Keratinocyte (primary cell): ENCODE measurements at regions not wholly inside any gene's neighbourhood (a gene's known extent, or its start where the extent isn't known, plus 50 kb on each side); places are given as distances from the start of the nearest gene placed in this dataset.

ENCODE experiments used
- DNase-seq: peaks from one replicate; pipeline ENCODE4 v3.0.0-alpha.2; 2011; ENCODE audit warnings: low read depth, missing footprints, low spot score
- FAIRE-seq: peaks from 2 replicates; lab custom pipeline; 2011; peaks lifted over from hg19 to GRCh38; lab: Jason Lieb, UNC
- H2AFZ ChIP-seq: 2 replicates; pipeline ENCODE4 v1.6.0; 2012; ENCODE audit warnings: low read length, control low read depth, inconsistent platforms; ENCODE audit not compliant: control insufficient read depth
- H3K27ac ChIP-seq: 2 replicates; pipeline ENCODE4 v1.5.1; 2011; ENCODE audit warnings: low read length; ENCODE audit not compliant: control insufficient read depth, insufficient read depth
- H3K27me3 ChIP-seq: 3 replicates; pipeline ENCODE4 v1.6.0; 2011; ENCODE audit warnings: low read length; ENCODE audit not compliant: control insufficient read depth, insufficient read depth; ENCODE audit errors: extremely low read depth
- H3K36me3 ChIP-seq, 2 experiments: 2 replicates in 1 of 2; 3 replicates in 1 of 2; pipeline ENCODE4 v1.5.1; 2011; ENCODE audit warnings: low read length in 2 of 2, mild to moderate bottlenecking in 1 of 2; ENCODE audit not compliant: control insufficient read depth in 2 of 2, insufficient read depth in 2 of 2; ENCODE audit errors: extremely low read depth in 1 of 2
- H3K4me1 ChIP-seq: 3 replicates; pipeline ENCODE4 v1.5.1; 2011; ENCODE audit warnings: low read length; ENCODE audit not compliant: control insufficient read depth, insufficient read depth; ENCODE audit errors: extremely low read depth
- H3K4me2 ChIP-seq: 3 replicates; pipeline ENCODE4 v1.6.0; 2011; ENCODE audit warnings: low read depth, low read length; ENCODE audit not compliant: control insufficient read depth, insufficient read depth; ENCODE audit errors: extremely low read depth
- H3K4me3 ChIP-seq, 3 experiments: fragments of 200-600 bp in 1 of 3; sonication (generic) in 1 of 3; 2 replicates in 2 of 3; 3 replicates in 1 of 3; pipeline ENCODE4 v1.5.1; 2011 to 2016; ENCODE audit warnings: low read length in 3 of 3, mild to moderate bottlenecking in 3 of 3, control low read depth in 2 of 3, inconsistent platforms in 1 of 3, low read depth in 1 of 3, mixed read lengths in 1 of 3, mixed run types in 1 of 3, moderate library complexity in 1 of 3; ENCODE audit not compliant: control insufficient read depth in 2 of 3, insufficient read depth in 2 of 3; ENCODE audit errors: extremely low read depth in 1 of 3
- H3K79me2 ChIP-seq: 2 replicates; pipeline ENCODE4 v1.6.0; 2012; ENCODE audit warnings: low read length; ENCODE audit not compliant: control insufficient read depth, insufficient read depth
- H3K9ac ChIP-seq: 3 replicates; pipeline ENCODE4 v1.6.0; 2011; ENCODE audit warnings: low read length; ENCODE audit not compliant: control insufficient read depth, insufficient read depth; ENCODE audit errors: extremely low read depth
- H3K9me1 ChIP-seq: 3 replicates; pipeline ENCODE4 v1.6.0; 2011; ENCODE audit warnings: low read length; ENCODE audit not compliant: control insufficient read depth, insufficient read depth; ENCODE audit errors: extremely low read depth
- H3K9me3 ChIP-seq: 2 replicates; pipeline ENCODE4 v1.5.1; 2012; ENCODE audit warnings: low read depth, low read length; ENCODE audit not compliant: control insufficient read depth
- H4K20me1 ChIP-seq: 3 replicates; pipeline ENCODE4 v1.6.0; 2011; ENCODE audit warnings: low read length; ENCODE audit not compliant: control insufficient read depth, insufficient read depth; ENCODE audit errors: extremely low read depth
- EZH2 ChIP-seq: IDR thresholded peaks from one replicate; pipeline ENCODE4 v1.6.1; 2012; ENCODE audit warnings: inconsistent platforms, mild to moderate bottlenecking, low read length, moderate library complexity
- dilution Hi-C: fragments of 300-500 bp; cut with MboI; formaldehyde crosslinking; loops from one replicate; pipeline ENCODE4 v1.7.0; 2020; ENCODE audit warnings: low sequenced_read_pairs; ENCODE audit not compliant: extremely low pct_ligation_motif_present
- TF ChIP-seq, protein P1 (sequence below), 3 experiments: IDR thresholded peaks in 1 of 3; conservative IDR thresholded peaks in 1 of 3; optimal IDR thresholded peaks in 1 of 3; 2 replicates in 2 of 3; 3 replicates in 1 of 3; pipeline versions ENCODE3 to v1.5.1; 2011; ENCODE audit warnings: low read length in 3 of 3, mild to moderate bottlenecking in 3 of 3, moderate library complexity in 2 of 3, control low read depth in 1 of 3, inconsistent platforms in 1 of 3; ENCODE audit not compliant: insufficient read depth in 2 of 3; ENCODE audit errors: extremely low read depth in 1 of 3

DNA sequence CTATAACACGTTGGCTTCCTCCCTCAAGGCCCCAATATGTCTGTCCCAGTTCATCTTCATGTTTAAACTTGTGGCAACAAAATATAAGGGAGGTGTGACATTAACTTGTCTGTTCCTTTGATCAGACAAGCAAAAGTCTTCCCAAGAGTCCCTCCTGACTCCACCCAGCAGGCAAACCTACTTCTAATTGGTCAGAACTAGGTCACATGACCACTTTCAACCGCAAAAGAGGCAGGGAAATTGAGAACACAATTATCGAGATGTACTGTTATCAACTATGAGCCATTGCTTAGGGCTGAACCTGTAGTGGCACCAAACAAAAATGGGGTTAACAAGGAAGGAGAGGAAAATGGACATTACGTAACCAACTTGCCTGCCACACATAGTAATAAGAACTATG lies 246.8 kb upstream of the TET2 start:
- Histone ChIP-seq H3K9ac (no peak overlapping the region), H3K4me3 (no peak overlapping the region), H3K36me3 (no peaks in the 10 kb centered on the region), H3K9me1 (no peaks in the 10 kb centered on the region), H2AFZ (no peak overlapping the region), H3K4me2 (no peak overlapping the region), H3K9me3 (no peaks in the 10 kb centered on the region), H3K4me1 (no peaks in the 10 kb centered on the region), H3K79me2 (no peaks in the 10 kb centered on the region), H3K27me3 (no peaks in the 10 kb centered on the region), H4K20me1 (no peaks in the 10 kb centered on the region), H3K27ac (no peak overlapping the region)
- DNase-seq, result no peak
- dilution Hi-C loops, result no loop called here
- peak; percentile 23 for FAIRE-seq
- no peak for TF ChIP-seq EZH2
- TF ChIP-seq, protein P1, sequence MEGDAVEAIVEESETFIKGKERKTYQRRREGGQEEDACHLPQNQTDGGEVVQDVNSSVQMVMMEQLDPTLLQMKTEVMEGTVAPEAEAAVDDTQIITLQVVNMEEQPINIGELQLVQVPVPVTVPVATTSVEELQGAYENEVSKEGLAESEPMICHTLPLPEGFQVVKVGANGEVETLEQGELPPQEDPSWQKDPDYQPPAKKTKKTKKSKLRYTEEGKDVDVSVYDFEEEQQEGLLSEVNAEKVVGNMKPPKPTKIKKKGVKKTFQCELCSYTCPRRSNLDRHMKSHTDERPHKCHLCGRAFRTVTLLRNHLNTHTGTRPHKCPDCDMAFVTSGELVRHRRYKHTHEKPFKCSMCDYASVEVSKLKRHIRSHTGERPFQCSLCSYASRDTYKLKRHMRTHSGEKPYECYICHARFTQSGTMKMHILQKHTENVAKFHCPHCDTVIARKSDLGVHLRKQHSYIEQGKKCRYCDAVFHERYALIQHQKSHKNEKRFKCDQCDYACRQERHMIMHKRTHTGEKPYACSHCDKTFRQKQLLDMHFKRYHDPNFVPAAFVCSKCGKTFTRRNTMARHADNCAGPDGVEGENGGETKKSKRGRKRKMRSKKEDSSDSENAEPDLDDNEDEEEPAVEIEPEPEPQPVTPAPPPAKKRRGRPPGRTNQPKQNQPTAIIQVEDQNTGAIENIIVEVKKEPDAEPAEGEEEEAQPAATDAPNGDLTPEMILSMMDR (optimal IDR thresholded peaks at IDR 0.05 in 1 of 3, IDR thresholded peaks at IDR 0.05 in 1 of 3, conservative IDR thresholded peaks at IDR 0.05 in 1 of 3; ENCODE audit: extremely low read depth in 1 of 3, insufficient read depth in 2 of 3, low read length in 3 of 3), result no peak

DNA sequence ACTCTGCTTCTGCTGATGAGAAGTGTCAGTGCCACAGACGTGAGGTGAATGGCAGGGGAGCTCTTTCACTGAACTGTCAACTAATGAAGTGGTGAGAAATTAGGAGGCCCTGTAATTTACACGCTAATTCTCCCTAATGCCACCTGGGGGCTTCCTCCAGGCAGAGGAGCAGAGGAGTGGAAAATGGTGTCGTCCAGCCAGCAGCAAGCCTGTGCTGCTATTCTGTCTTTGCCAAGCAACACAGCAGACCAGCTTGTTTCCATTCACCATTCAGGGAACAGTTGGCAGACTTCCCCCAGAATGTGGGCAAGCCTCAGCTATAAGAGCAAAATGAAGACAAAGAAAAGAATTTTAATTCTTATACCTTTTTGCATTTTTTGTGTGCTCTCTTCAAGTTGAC lies 245.2 kb upstream of the TET2 start:
- Histone ChIP-seq H3K36me3 (no peaks in the 10 kb centered on the region), H3K4me1 (no peaks in the 10 kb centered on the region), H3K27me3 (no peaks in the 10 kb centered on the region), H3K9me1 (no peaks in the 10 kb centered on the region), H3K79me2 (no peaks in the 10 kb centered on the region), H2AFZ (peak overlapping the region; percentile 31), H3K9me3 (no peaks in the 10 kb centered on the region), H3K4me2 (no peak overlapping the region), H3K27ac (no peak overlapping the region), H3K9ac (no peak overlapping the region), H3K4me3 (no peak overlapping the region), H4K20me1 (no peaks in the 10 kb centered on the region)
- DNase-seq (no peak), FAIRE-seq (peak; percentile 17)
- TF ChIP-seq, protein P1 (optimal IDR thresholded peaks at IDR 0.05 in 1 of 3, IDR thresholded peaks at IDR 0.05 in 1 of 3, conservative IDR thresholded peaks at IDR 0.05 in 1 of 3; ENCODE audit: extremely low read depth in 1 of 3, insufficient read depth in 2 of 3, low read length in 3 of 3), result peak in 2 of 3 experiments; percentile 10 to 26
- no peak for TF ChIP-seq EZH2
- dilution Hi-C loops, result no loop called here
